ENCODE measurements at regions not wholly inside any gene's neighbourhood (a gene's known extent, or its start where the extent isn't known, plus 50 kb on each side); places are given as distances from the start of the nearest gene placed in this dataset.
A peak's percentile ranks its signal among the peaks of the same experiment; 100 is the strongest.

DNA sequence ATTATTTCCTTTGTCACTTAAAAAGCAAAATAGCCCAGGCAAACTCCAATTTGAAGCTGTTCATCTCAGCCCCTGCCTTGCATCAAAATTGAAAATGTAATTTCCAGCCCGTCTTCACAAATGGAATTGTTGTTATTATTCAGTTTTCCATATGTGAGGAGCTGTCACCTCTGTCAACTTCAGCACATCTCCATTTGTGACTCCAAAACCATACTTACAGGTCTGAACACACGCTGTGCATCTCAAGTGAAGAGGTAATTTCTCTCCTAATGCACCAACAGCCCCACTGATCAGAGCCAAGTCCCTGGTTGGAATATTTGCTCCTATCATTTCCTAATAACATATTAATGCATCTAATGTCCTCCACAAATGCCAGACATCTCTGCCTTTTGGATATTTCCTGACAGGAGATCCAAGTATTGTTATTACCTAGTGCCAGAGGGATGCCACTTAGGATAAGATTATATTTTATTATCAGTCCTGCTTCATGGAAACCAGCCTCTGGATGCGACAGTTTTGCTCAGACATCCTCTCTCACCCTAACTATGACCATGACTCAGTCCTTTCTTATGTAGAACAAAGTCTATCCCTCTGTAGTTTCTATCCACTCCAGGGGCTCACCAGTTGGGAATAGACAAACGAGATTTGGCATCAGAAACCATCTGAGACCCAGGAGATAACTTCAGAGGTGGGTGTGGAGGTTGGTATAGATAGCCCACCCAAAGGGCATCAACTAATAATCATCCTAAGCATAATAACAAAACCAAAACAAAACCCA, 379.8 kb downstream of the VPS13C start:
- no peak for DNase-seq

GRCh38 chr15:61671736-61672135, 388.5 kb downstream of the VPS13C start:
- DNase-seq, result no peak

DNA sequence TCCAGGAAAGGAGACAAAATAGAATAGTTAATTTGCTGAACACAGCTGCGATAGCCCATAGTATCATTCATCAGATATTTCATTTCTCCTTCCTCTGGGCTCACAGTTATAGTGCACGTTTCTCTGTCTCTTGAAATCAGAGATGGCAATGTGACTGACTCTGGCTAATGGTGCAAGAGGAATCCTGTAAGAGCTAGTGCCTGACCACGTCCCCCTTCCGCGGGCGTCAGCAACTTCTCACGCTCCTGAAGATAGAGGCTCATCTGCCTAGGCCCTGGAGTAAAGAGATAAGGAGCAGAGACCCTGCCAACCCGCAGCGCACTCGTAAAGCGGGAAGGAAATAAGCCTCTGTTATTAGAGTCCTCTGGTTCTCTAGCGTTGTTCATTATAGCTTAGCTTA, 391.8 kb downstream of the VPS13C start:
- DNase-seq, result no peak

DNA sequence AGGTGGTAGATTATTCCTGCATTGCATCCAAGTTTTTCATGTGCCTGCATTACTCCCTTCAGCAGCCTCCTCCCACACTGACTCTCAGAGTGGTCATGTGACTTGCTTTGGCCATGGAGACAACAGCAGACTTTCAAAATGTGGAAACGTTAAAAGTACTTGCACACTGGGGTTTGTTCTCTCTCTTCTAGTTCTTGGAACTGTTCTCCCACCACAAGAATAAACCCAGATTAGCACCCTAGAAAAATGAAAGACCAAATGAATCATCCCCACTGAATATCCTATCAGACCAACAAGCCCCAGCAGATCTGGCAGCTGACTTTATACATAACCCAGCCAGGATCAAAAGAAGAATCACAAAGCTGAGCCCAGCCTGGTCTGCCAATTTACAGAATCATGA, 398.5 kb downstream of the VPS13C start:
- no peak for DNase-seq

GRCh38 chr15:61660579-61660978, 399.7 kb downstream of the VPS13C start:
- peak; percentile 34 for DNase-seq

DNA sequence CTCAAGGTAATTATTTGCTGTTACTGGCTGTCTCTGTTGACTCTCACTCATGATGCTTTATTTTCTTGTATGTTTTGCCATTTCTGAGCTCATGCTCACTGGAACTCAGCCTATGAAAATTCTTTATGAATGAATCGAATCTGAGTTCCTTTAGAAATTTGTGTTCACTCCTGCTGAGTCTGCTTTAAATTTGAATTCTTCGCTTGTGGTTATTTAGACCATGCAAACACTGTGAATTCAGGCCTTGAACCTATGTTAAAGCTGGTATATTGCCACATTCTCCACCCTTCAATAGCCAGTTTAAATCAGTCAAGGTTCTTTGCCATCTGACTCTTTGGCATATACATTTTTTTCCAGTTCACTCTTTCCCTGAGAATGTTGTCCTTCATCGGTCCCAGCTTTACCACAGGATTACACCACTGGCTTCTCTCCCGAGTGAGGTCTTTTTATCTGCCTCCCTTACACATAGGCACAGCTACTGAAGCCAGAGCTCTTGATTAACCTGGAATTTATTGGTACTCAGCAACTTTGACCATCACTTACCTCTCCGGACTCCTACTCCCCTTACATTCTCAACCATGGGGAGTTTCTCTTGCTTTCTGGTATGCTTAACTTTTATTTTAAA, 400.6 kb downstream of the VPS13C start:
- no peak for DNase-seq

GRCh38 chr15:61657461-61657860, 402.8 kb downstream of the VPS13C start:
- DNase-seq, result no peak

DNA sequence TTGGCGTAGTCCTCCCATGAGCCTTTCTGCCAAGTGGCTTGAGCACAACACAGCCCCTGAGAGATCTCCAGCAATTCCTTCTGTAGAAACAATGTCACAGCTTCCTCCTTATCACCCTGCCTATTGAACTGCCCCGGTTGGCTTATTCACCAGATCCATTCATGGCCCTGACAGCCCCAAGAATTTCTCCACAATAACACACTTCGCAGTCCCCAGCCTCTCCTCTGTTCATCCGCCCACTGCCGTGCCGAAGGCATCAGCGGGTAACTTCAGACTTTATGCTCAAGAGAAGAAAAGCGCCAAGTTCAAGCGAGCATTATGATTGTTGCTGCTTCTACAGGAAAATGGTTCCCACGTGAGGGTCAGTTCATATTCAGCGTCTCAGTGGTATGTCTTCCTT, 403.9 kb downstream of the VPS13C start:
- DNase-seq, result no peak

- no peak for DNase-seq
Observed at GRCh38 chr15:61655881-61656280, 404.4 kb downstream of the VPS13C start.

DNA sequence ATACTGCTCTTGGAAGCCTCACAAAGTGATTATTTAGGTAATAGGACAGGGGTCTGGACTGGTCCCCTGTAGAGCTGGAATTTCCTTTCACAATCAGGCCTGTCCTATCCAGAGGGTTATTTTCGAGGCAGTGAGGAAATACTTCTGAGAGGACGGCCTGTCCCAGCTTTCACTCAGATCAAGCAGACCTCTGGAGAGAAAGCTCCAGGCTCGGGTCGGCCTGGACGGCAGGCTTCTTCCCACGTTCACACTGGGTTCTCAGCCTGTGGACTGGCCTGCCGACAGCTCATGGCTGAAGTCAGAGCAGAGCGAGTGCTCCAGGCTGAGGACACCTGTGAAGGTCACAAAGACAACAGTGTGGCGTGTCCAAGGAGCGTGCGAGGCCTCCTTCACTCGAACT, 405.3 kb downstream of the VPS13C start:
- DNase-seq, result no peak

- no peak for DNase-seq
Observed at GRCh38 chr15:61654002-61654740, 406.1 kb downstream of the VPS13C start.

DNA sequence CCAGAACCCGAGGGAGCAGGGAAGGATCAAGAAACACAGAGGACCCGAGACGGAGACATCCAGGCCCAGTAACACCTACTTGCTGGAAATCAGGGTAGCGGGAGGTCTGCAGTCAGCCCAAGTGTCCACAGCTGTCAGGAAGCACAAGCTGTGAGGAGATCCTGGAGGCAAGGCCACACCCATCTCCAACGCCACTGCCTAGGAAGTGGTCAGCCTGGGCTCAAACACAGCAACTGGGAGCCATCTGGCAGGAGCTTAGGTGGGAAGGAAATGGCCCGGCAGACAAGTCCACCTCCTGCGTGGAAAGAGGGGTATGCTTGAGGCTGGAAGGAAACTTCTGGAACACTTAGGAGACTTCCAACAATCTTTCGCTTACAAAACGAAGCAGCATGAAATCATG, 407.1 kb downstream of the VPS13C start:
- no peak for DNase-seq

DNA sequence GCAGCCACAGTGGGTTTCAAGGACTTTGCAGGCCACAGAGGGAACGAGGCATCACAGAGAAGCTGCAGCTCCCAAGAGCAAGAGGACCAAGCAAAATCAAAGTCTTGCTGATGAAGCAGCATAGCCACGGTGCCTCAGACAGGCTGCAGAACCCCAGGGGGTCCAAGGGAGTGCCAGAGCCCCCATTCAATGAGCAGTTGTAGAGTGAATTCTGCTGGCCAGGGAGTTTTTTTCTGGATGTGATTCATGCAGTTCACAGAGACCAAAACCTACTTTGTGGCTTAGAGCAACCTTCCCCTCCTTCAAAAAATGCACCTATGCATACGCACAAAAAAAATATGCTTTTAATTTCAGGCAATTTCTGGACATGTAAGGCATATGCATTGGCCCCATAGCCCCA, 409.0 kb downstream of the VPS13C start:
- no peak for DNase-seq

GRCh38 chr15:61649046-61649445, 411.2 kb downstream of the VPS13C start:
- no peak for DNase-seq

GRCh38 chr15:61644550-61644949, 415.4 kb upstream of the RORA start:
- DNase-seq, result no peak

GRCh38 chr15:61641645-61642044, 412.5 kb upstream of the RORA start:
- no peak for DNase-seq

- no peak for DNase-seq
Observed at GRCh38 chr15:61640756-61641155, 411.7 kb upstream of the RORA start.

GRCh38 chr15:61639491-61639890, 410.4 kb upstream of the RORA start:
- no peak for DNase-seq

DNA sequence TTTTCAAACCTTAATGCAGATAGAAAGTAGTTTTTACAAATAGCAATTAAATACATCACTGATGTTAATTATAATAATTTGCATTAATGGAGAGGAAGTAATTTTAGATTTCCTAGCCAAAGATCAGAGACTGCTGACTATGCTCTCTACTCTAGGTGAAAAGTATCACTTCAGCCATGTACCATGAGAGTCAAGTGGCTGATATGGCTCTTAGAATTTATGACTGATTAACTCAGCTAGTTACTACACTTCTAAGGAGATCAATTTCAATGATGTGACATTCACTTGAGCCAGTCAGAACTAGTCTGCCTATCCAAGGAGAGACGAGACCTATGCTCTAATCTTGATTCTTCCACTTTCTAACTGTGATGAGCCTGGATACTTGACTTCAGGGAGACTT, 405.7 kb upstream of the RORA start:
- no peak for DNase-seq

GRCh38 chr15:61633951-61634350, 404.8 kb upstream of the RORA start:
- no peak for DNase-seq

- no peak for DNase-seq
Observed at GRCh38 chr15:61629269-61629668, 400.2 kb upstream of the RORA start.

DNA sequence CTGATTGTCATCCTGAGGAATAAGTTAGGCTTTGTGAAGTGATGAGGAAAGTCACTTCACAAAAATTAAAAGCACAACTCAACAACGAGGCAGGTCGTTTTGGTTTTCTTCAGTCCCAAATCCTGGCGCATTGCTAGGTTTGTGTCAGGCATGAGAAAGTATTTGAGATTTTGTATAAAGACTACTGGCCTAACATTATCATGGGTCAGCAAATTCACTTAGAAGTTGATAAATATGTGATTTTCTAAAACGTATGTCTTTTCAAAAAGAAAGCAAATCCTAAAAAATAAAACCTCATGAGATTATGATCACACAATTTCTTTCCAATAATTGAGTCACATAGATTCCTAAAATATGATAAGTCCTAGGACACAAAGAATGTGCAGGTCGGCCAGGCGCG, 395.8 kb upstream of the RORA start:
- DNase-seq, result no peak

DNA sequence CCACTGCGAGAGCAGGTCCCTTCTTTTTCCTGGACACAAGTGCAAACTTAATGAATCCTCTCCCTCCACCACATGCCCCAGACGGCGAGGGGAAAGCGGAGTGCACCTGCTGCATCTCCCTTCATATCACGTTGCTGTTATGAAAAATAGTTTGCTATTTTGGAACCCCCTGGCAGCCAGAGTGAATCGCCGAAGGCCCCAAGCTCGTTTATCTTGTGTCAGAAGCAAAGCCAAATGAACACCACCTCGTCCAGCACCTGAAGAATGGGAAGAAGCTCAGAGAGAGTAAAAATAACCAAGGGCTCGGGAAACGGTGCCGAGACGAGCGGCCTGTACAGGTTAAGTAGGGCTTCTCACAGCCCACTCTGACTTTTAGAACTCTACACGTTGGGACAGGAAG, 394.6 kb upstream of the RORA start:
- DNase-seq, result no peak

- DNase-seq, result no peak
Observed at GRCh38 chr15:61621865-61622264, 392.8 kb upstream of the RORA start.

Data from left hindlimb (tissue), 1 donor.